Kidney epithelial cell (primary cell): ENCODE measurements at regions not wholly inside any gene's neighbourhood (a gene's known extent, or its start where the extent isn't known, plus 50 kb on each side); places are given as distances from the start of the nearest gene placed in this dataset.
A peak's percentile ranks its signal among the peaks of the same experiment; 100 is the strongest.

Experiments used
- DNase-seq: peaks from one replicate; pipeline ENCODE4 v3.0.0-alpha.2; 2010; ENCODE audit warnings: low read depth
- H3K27me3 ChIP-seq: 2 replicates; pipeline ENCODE4 v1.6.0; 2011; ENCODE audit warnings: low read length; ENCODE audit not compliant: control insufficient read depth, insufficient read depth
- H3K36me3 ChIP-seq: 2 replicates; pipeline ENCODE4 v1.5.1; 2011; ENCODE audit warnings: low read length; ENCODE audit not compliant: control insufficient read depth, insufficient read depth
- H3K4me3 ChIP-seq: 2 replicates; pipeline ENCODE4 v1.5.1; 2011; ENCODE audit warnings: low read depth, mild to moderate bottlenecking, control low read depth, low read length
- CTCF ChIP-seq: IDR thresholded peaks from 2 replicates; pipeline ENCODE4 v1.5.1; 2011; ENCODE audit warnings: mild to moderate bottlenecking, moderate library complexity, low read length, control low read depth, inconsistent platforms; ENCODE audit not compliant: insufficient read depth, poor library complexity, severe bottlenecking

- Histone ChIP-seq H3K36me3 (no peaks in the 10 kb centered on the region), H3K27me3 (no peaks in the 10 kb centered on the region), H3K4me3 (no peak overlapping the region)
- TF ChIP-seq CTCF, result no peak
- DNase-seq, result no peak
Measured at GRCh38 chr11:109695696-109696095, 273.7 kb downstream of the C11orf87 start.

GRCh38 chr11:109696191-109696897 is 274.4 kb downstream of the C11orf87 start:
- no peak for DNase-seq
- Histone ChIP-seq H3K36me3 (no peaks in the 10 kb centered on the region), H3K27me3 (no peaks in the 10 kb centered on the region), H3K4me3 (no peak overlapping the region)
- TF ChIP-seq CTCF, result no peak

- no peak overlapping the region for H3K4me3 ChIP-seq
- H3K27me3 ChIP-seq, result no peaks in the 10 kb centered on the region
- no peaks in the 10 kb centered on the region for H3K36me3 ChIP-seq
- no peak for DNase-seq
- TF ChIP-seq CTCF, result peak; percentile 77
Measured at GRCh38 chr11:109697140-109697843, 275.3 kb downstream of the C11orf87 start.

GRCh38 chr11:109698237-109698636 is 276.2 kb downstream of the C11orf87 start:
- Histone ChIP-seq H3K27me3 (no peaks in the 10 kb centered on the region), H3K4me3 (no peak overlapping the region), H3K36me3 (no peaks in the 10 kb centered on the region)
- DNase-seq, result no peak
- no peak for TF ChIP-seq CTCF

GRCh38 chr11:109704432-109704831 is 282.4 kb downstream of the C11orf87 start:
- H3K4me3 ChIP-seq, result no peak overlapping the region
- no peak for DNase-seq
- no peaks in the 10 kb centered on the region for H3K36me3 ChIP-seq
- no peak for TF ChIP-seq CTCF
- H3K27me3 ChIP-seq, result no peaks in the 10 kb centered on the region
